Thymus (tissue), 11 donors: ENCODE measurements at regions not wholly inside any gene's neighbourhood (a gene's known extent, or its start where the extent isn't known, plus 50 kb on each side); places are given as distances from the start of the nearest gene placed in this dataset.

Source experiments
- DNase-seq, 9 donors: peaks; one replicate each; pipeline ENCODE4 v3.0.0-alpha.2; 2013; ENCODE audit warnings: low spot score in 9 of 9, low read depth in 6 of 9, missing footprints in 1 of 9
- H3K27ac ChIP-seq, 2 donors: one replicate each; pipeline ENCODE4 v1.5.1; 2013; ENCODE audit warnings: control low read depth in 1 of 2, low read depth in 1 of 2, low read length in 1 of 2, mild to moderate bottlenecking in 1 of 2, moderate library complexity in 1 of 2
- H3K27me3 ChIP-seq, 2 donors: one replicate each; pipeline ENCODE4 v1.5.1; 2013; ENCODE audit warnings: low read length in 1 of 2; ENCODE audit not compliant: control insufficient read depth in 2 of 2, insufficient read depth in 1 of 2
- H3K36me3 ChIP-seq, 2 donors: one replicate each; pipeline ENCODE4 v1.5.1; 2013; ENCODE audit warnings: low read length in 1 of 2, mild to moderate bottlenecking in 1 of 2, moderate library complexity in 1 of 2; ENCODE audit not compliant: control insufficient read depth in 2 of 2, insufficient read depth in 2 of 2
- H3K4me1 ChIP-seq, 2 donors: one replicate each; pipeline ENCODE4 v1.5.1; 2013; ENCODE audit warnings: low read length in 2 of 2; ENCODE audit not compliant: control insufficient read depth in 2 of 2, insufficient read depth in 2 of 2
- H3K4me3 ChIP-seq, 2 donors: one replicate each; pipeline ENCODE4 v1.5.1; 2013; ENCODE audit warnings: low read length in 2 of 2, control low read depth in 1 of 2, mild to moderate bottlenecking in 1 of 2
- H3K9me3 ChIP-seq, 2 donors: one replicate each; pipeline ENCODE4 v1.5.1; 2013; ENCODE audit warnings: low read length in 1 of 2, mild to moderate bottlenecking in 1 of 2; ENCODE audit not compliant: control insufficient read depth in 2 of 2, insufficient read depth in 1 of 2
- WGBS: extraction: QIAGEN DNeasy Blood & Tissue Kit; methylation state at CpG from one replicate; pipeline ENCODE4 v1.1.7; 2013; 5-methylcytosine and 5-hydroxymethylcytosine counted together
- donor health status: healthy.

GRCh38 chr15:58235961-58236360 lies 97.8 kb downstream of the AQP9 start:
- over 99% methylated on average over 3 of the region's 3 CpGs for WGBS
- Histone ChIP-seq H3K4me3 (no peak overlapping the region), H3K27ac (no peak overlapping the region), H3K9me3 (peaks cover 0 to 8% of the 10 kb centered on the region in 2 donors), H3K4me1 (peaks cover 4 to 6% of the 10 kb centered on the region in 2 donors), H3K27me3 (no peaks in the 10 kb centered on the region), H3K36me3 (no peaks in the 10 kb centered on the region)
- DNase-seq: no peak

- Histone ChIP-seq H3K4me3 (no peak overlapping the region), H3K4me1 (peaks cover 0 to 3% of the 10 kb centered on the region in 2 donors), H3K9me3 (peaks cover 0 to 8% of the 10 kb centered on the region in 2 donors), H3K36me3 (no peaks in the 10 kb centered on the region), H3K27me3 (no peaks in the 10 kb centered on the region), H3K27ac (no peak overlapping the region)
- 96% methylated on average over 9 of the region's 9 CpGs for WGBS
- DNase-seq: no peak
These were observed 102.2 kb downstream of the AQP9 start for GRCh38 chr15:58240191-58240932.

- no peaks in the 10 kb centered on the region for H3K36me3 ChIP-seq
- H3K4me3 ChIP-seq: no peak overlapping the region
- 95% methylated on average over 7 of the region's 7 CpGs for WGBS
- no peak overlapping the region for H3K27ac ChIP-seq
- H3K27me3 ChIP-seq: no peaks in the 10 kb centered on the region
- DNase-seq: no peak
- H3K9me3 ChIP-seq: peaks cover 0 to 8% of the 10 kb centered on the region in 2 donors
- peaks cover 0 to 10% of the 10 kb centered on the region in 2 donors for H3K4me1 ChIP-seq
These were observed 103.7 kb downstream of the AQP9 start for GRCh38 chr15:58241872-58242271.

- no peaks in the 10 kb centered on the region for H3K27me3 ChIP-seq
- WGBS: 87% methylated on average over 7 of the region's 7 CpGs
- no peak overlapping the region for H3K4me3 ChIP-seq
- H3K4me1 ChIP-seq: peaks cover 0 to 10% of the 10 kb centered on the region in 2 donors
- no peak overlapping the region for H3K27ac ChIP-seq
- no peaks in the 10 kb centered on the region for H3K36me3 ChIP-seq
- H3K9me3 ChIP-seq: no peaks in the 10 kb centered on the region
- no peak for DNase-seq
These were observed 104.9 kb downstream of the AQP9 start for GRCh38 chr15:58243070-58243469.

GRCh38 chr15:58244536-58244935 lies 106.4 kb downstream of the AQP9 start:
- WGBS: 95% methylated on average over 7 of the region's 7 CpGs
- no peak overlapping the region for H3K4me3 ChIP-seq
- no peak for DNase-seq
- no peaks in the 10 kb centered on the region for H3K36me3 ChIP-seq
- H3K4me1 ChIP-seq: peaks cover 0 to 10% of the 10 kb centered on the region in 2 donors
- H3K27ac ChIP-seq: no peak overlapping the region
- no peaks in the 10 kb centered on the region for H3K27me3 ChIP-seq
- H3K9me3 ChIP-seq: no peaks in the 10 kb centered on the region

- no peak overlapping the region for H3K4me3 ChIP-seq
- no peak for DNase-seq
- peaks cover 0 to 10% of the 10 kb centered on the region in 2 donors for H3K4me1 ChIP-seq
- H3K27me3 ChIP-seq: no peaks in the 10 kb centered on the region
- H3K36me3 ChIP-seq: no peaks in the 10 kb centered on the region
- H3K9me3 ChIP-seq: no peaks in the 10 kb centered on the region
- H3K27ac ChIP-seq: no peak overlapping the region
- WGBS: 84% methylated on average over 3 of the region's 3 CpGs
These were observed 107.9 kb downstream of the AQP9 start for GRCh38 chr15:58246041-58246440.

GRCh38 chr15:58247855-58248842 lies 110.0 kb downstream of the AQP9 start:
- WGBS: 91% methylated on average over 20 of the region's 20 CpGs
- Histone ChIP-seq H3K27me3 (no peaks in the 10 kb centered on the region), H3K4me1 (peaks cover 0 to 10% of the 10 kb centered on the region in 2 donors), H3K9me3 (no peaks in the 10 kb centered on the region), H3K27ac (no peak overlapping the region), H3K36me3 (no peaks in the 10 kb centered on the region), H3K4me3 (no peak overlapping the region)
- DNase-seq: no peak

GRCh38 chr15:58249646-58250312 lies 111.6 kb downstream of the AQP9 start:
- H3K36me3 ChIP-seq: no peaks in the 10 kb centered on the region
- peak in 2 of 9 donors; percentile 41 to 66 for DNase-seq
- H3K27me3 ChIP-seq: no peaks in the 10 kb centered on the region
- peaks cover 0 to 7% of the 10 kb centered on the region in 2 donors for H3K4me1 ChIP-seq
- WGBS: 76% methylated on average over 8 of the region's 8 CpGs
- H3K27ac ChIP-seq: peak overlapping the region in 1 of 2 donors; percentile 39
- H3K9me3 ChIP-seq: no peaks in the 10 kb centered on the region
- H3K4me3 ChIP-seq: no peak overlapping the region
